Heart left ventricle (tissue), 16 donors: ENCODE measurements at regions not wholly inside any gene's neighbourhood (a gene's known extent, or its start where the extent isn't known, plus 50 kb on each side); places are given as distances from the start of the nearest gene placed in this dataset.

ENCODE experiments used
- ATAC-seq, 4 donors: fragments of 200-7000 bp; cut with Tn5 transposase; one replicate each; pipeline ENCODE4 v1.9.1; 2020 to 2022; ENCODE audit warnings: moderate library complexity in 4 of 4, mild to moderate bottlenecking in 3 of 4, moderate number of reproducible peaks in 1 of 4
- DNase-seq, 5 donors: peaks; one replicate each; pipeline ENCODE4 v3.0.0-alpha.2; 2020
- H3K27ac ChIP-seq, 12 donors: fragments of 200-600 bp; sonication (generic) in 4 of 12; one replicate each; pipeline versions ENCODE4 v1.5.0 to v1.8.0; 2016 to 2022; ENCODE audit warnings: mild to moderate bottlenecking in 2 of 12
- H3K27me3 ChIP-seq, 9 donors: fragments of 200-600 bp; sonication (generic) in 2 of 9; one replicate each; pipeline versions ENCODE4 v1.5.1 to v1.8.0; 2016 to 2022; ENCODE audit warnings: mild to moderate bottlenecking in 3 of 9
- H3K36me3 ChIP-seq, 9 donors: fragments of 200-600 bp; sonication (generic) in 2 of 9; one replicate each; pipeline versions ENCODE4 v1.5.0 to v1.8.0; 2018 to 2022; ENCODE audit warnings: mild to moderate bottlenecking in 2 of 9
- H3K4me1 ChIP-seq, 12 donors: fragments of 200-600 bp; sonication (generic) in 4 of 12; one replicate each; pipeline versions ENCODE4 v1.5.0 to v1.8.0; 2016 to 2022; ENCODE audit warnings: mild to moderate bottlenecking in 3 of 12
- H3K4me3 ChIP-seq, 12 donors: fragments of 200-600 bp; sonication (generic) in 4 of 12; one replicate each; pipeline versions ENCODE4 v1.5.0 to v1.8.0; 2017 to 2022; ENCODE audit warnings: mild to moderate bottlenecking in 9 of 12, moderate library complexity in 4 of 12
- H3K9me3 ChIP-seq, 12 donors: fragments of 200-600 bp; sonication (generic) in 4 of 12; one replicate each; pipeline versions ENCODE4 v1.5.0 to v1.8.0; 2016 to 2022; ENCODE audit warnings: mild to moderate bottlenecking in 1 of 12
- POLR2A ChIP-seq, 2 donors: fragments of 450-650 bp; IDR thresholded peaks; one replicate each; pipeline ENCODE4 v1.6.1; 2017; ENCODE audit warnings: antibody characterized with exemption in 2 of 2, mild to moderate bottlenecking in 2 of 2, moderate library complexity in 2 of 2
- WGBS, 4 donors: extraction: QIAGEN DNeasy Blood & Tissue Kit in 2 of 4; methylation state at CpG; one replicate each; pipeline versions ENCODE4 v1.1.5 to v1.1.7; 2013 to 2018; 5-methylcytosine and 5-hydroxymethylcytosine counted together
- intact Hi-C, 10 donors: fragments of 100-400 bp; cut with DNase I; formaldehyde crosslinking; loops; one replicate each; pipeline versions ENCODE4 v1.11.1 to v1.14.2; 2022
- TF ChIP-seq, protein P1 (sequence below), 12 donors: fragments of 200-600 bp; sonication (generic) in 4 of 12; IDR thresholded peaks; one replicate each; pipeline versions ENCODE4 v1.5.0 to v1.8.0; 2018 to 2022; ENCODE audit warnings: antibody characterized with exemption in 12 of 12, mild to moderate bottlenecking in 5 of 12
- donor health status: ischemic (EF 13 %, LVEDD 7.1; RV severe dilation, severe dysfunction).
- donor health status: healthy with polysubstance abuse.
- donor health status: DM: no; HTN: yes; CAD: no.
- donor health status: DM: no; HTN: no; CAD: no.
- donor health status: ischemic (EF 25% LVEDD 6.9; RV normal size, moderate dysfunction).
- donor health status: ischemic (EF 25% LVEDD 5.7; RV mildly dilated, moderate dysfunction).
- donor health status: healthy.
- donor health status: DM: yes; HTN: yes; CAD: no.
- donor health status: ischemic (EF 35%, LVEDD 5.7; RV mildly dilated, moderate dysfunction).
- donor health status: nonischemic (EF 11% LVEDD 7.7; RV severe dilation, severe dysfunction).
- donor health status: DM: yes; HTN: yes; CAD: no.
- donor health status: PGD.
- donor health status: ischemic (EF 29% LVEDD 5.4; RV normal size, mild dysfunction).
- donor health status: nonischemic (EF 23%, LVEDD 6.1; RV moderate dilation, normal function).

GRCh38 chr5:21121213-21121612 lies 1133.2 kb upstream of the CDH18 start:
- WGBS, 4 donors: 83 to 92% (median 87%) methylated on average over 1 of the region's 1 CpG
- no peak for TF ChIP-seq POLR2A (IDR thresholded peaks at IDR 0.05)
- TF ChIP-seq, protein P1, sequence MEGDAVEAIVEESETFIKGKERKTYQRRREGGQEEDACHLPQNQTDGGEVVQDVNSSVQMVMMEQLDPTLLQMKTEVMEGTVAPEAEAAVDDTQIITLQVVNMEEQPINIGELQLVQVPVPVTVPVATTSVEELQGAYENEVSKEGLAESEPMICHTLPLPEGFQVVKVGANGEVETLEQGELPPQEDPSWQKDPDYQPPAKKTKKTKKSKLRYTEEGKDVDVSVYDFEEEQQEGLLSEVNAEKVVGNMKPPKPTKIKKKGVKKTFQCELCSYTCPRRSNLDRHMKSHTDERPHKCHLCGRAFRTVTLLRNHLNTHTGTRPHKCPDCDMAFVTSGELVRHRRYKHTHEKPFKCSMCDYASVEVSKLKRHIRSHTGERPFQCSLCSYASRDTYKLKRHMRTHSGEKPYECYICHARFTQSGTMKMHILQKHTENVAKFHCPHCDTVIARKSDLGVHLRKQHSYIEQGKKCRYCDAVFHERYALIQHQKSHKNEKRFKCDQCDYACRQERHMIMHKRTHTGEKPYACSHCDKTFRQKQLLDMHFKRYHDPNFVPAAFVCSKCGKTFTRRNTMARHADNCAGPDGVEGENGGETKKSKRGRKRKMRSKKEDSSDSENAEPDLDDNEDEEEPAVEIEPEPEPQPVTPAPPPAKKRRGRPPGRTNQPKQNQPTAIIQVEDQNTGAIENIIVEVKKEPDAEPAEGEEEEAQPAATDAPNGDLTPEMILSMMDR (IDR thresholded peaks at IDR 0.05): no peak
- Histone ChIP-seq H3K9me3 (no peaks in the 10 kb centered on the region), H3K27ac (no peak overlapping the region), H3K4me1 (no peaks in the 10 kb centered on the region), H3K27me3 (no peaks in the 10 kb centered on the region), H3K36me3 (no peaks in the 10 kb centered on the region), H3K4me3 (no peak overlapping the region)
- intact Hi-C loops: no loop called here
- no peak for DNase-seq
- ATAC-seq: no peak

- Histone ChIP-seq H3K9me3 (no peaks in the 10 kb centered on the region), H3K27me3 (no peaks in the 10 kb centered on the region), H3K27ac (no peak overlapping the region), H3K36me3 (no peaks in the 10 kb centered on the region), H3K4me3 (no peak overlapping the region), H3K4me1 (no peaks in the 10 kb centered on the region)
- intact Hi-C loops: no loop called here
- ATAC-seq (no peak), DNase-seq (no peak)
- TF ChIP-seq, protein P1 (IDR thresholded peaks at IDR 0.05): no peak
- TF ChIP-seq POLR2A (IDR thresholded peaks at IDR 0.05): no peak
- 23 to 40% (median 33%) methylated on average over 1 of the region's 1 CpG for WGBS, 4 donors
Observed at GRCh38 chr5:21097661-21098060, 1109.7 kb upstream of the CDH18 start.

GRCh38 chr5:21094619-21095018 lies 1106.6 kb upstream of the CDH18 start:
- 60 to 83% (median 81%) methylated on average over 2 of the region's 2 CpGs for WGBS, 4 donors
- DNase-seq (no peak), ATAC-seq (no peak)
- Histone ChIP-seq H3K4me1 (no peaks in the 10 kb centered on the region), H3K9me3 (no peaks in the 10 kb centered on the region), H3K27ac (no peak overlapping the region), H3K4me3 (no peak overlapping the region), H3K27me3 (no peaks in the 10 kb centered on the region), H3K36me3 (no peaks in the 10 kb centered on the region)
- no peak for TF ChIP-seq POLR2A (IDR thresholded peaks at IDR 0.05)
- TF ChIP-seq, protein P1 (IDR thresholded peaks at IDR 0.05): no peak
- intact Hi-C loops: no loop called here

DNA sequence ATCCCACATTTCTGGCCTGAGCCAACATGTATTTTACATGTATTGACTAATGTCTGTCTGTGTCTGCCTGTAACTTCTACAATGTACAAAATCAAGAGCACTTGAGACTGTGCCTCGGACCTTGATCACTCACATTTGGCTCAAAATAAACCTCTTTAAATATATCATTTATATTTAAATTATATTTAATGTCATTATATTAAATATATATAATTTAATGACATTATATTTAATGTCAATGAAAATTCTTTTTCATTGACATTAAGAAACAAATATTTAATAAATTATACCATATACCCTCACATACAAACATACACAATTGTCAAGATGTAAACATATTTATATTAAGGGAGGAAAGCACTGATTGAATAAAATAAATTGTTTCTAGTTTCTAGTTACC lies 1099.8 kb upstream of the CDH18 start:
- intact Hi-C loops: no loop called here
- TF ChIP-seq, protein P1 (IDR thresholded peaks at IDR 0.05): no peak
- H3K4me3 ChIP-seq: no peak overlapping the region
- no peaks in the 10 kb centered on the region for H3K27me3 ChIP-seq
- no peak for ATAC-seq
- peaks cover 0 to 8% (median 0%) of the 10 kb centered on the region in 12 donors for H3K9me3 ChIP-seq
- WGBS, 4 donors: 65 to 75% (median 69%) methylated on average over 1 of the region's 1 CpG
- DNase-seq: no peak
- H3K4me1 ChIP-seq: no peaks in the 10 kb centered on the region
- no peak overlapping the region for H3K27ac ChIP-seq
- no peaks in the 10 kb centered on the region for H3K36me3 ChIP-seq
